Esophagus muscularis mucosa (tissue), 3 donors: ENCODE measurements at regions not wholly inside any gene's neighbourhood (a gene's known extent, or its start where the extent isn't known, plus 50 kb on each side); places are given as distances from the start of the nearest gene placed in this dataset.

Experiments used
- CTCF ChIP-seq, 3 experiments: fragments of 200-600 bp in 2 of 3; fragments of 450-650 bp in 1 of 3; sonication (generic) in 2 of 3; IDR thresholded peaks; one replicate each; pipeline ENCODE4 v1.5.1; 2017 to 2019; ENCODE audit warnings: antibody characterized with exemption in 3 of 3, mild to moderate bottlenecking in 2 of 3, moderate library complexity in 1 of 3
- POLR2A ChIP-seq: fragments of 450-650 bp; IDR thresholded peaks from one replicate; pipeline ENCODE4 v1.6.1; 2017; ENCODE audit warnings: antibody characterized with exemption, moderate library complexity, mild to moderate bottlenecking, low read depth

GRCh38 chr11:19455731-19456130, 215.0 kb upstream of the E2F8 start:
- TF ChIP-seq POLR2A (no peak), CTCF (IDR thresholded peaks at IDR 0.05) (no peak)
